NCI-H524 treated with DMSO at 0.1 percent for 48 hours (cell line): ENCODE measurements at regions not wholly inside any gene's neighbourhood (a gene's known extent, or its start where the extent isn't known, plus 50 kb on each side); places are given as distances from the start of the nearest gene placed in this dataset.
"Not testable (repeated sequence)": the region's sequence is repeated elsewhere in the genome, so short reads cannot be mapped to it uniquely, and the experiment has no call there.

Experiments
- DNase-seq: peaks from one replicate; lab custom pipeline; 2025; lab: John Stamatoyannopoulos, UW

- DNase-seq: no peak
Measured at GRCh38 chr7:39758234-39758970, 135.0 kb downstream of the RALA start.

- no peak for DNase-seq
Measured at GRCh38 chr7:39761449-39761848, 138.1 kb downstream of the RALA start.

DNA sequence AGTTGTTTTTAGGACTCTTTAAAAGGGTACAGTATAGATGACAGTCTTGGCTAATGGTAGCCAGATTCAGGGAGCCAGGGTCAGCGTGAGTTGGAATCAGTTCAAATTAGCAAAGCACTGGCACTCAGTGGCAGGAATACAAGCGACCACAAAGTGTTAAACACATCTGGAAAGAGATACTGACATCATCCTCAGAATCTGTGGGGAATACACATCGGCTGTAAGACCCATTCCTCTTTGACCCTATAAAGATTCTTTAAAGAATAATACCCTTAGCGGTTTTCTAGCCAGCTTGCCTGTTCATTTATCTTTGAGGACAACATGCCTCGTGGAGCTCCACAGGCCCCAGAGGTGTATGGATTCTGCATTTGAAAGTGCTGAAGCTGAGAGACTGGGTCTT lies 139.1 kb downstream of the RALA start:
- not testable (repeated sequence) for DNase-seq

- DNase-seq: not testable (repeated sequence)
Measured at GRCh38 chr7:39762881-39763280, 139.5 kb downstream of the RALA start.

- DNase-seq: not testable (repeated sequence)
Measured at GRCh38 chr7:39765833-39766232, 142.5 kb downstream of the RALA start.

DNA sequence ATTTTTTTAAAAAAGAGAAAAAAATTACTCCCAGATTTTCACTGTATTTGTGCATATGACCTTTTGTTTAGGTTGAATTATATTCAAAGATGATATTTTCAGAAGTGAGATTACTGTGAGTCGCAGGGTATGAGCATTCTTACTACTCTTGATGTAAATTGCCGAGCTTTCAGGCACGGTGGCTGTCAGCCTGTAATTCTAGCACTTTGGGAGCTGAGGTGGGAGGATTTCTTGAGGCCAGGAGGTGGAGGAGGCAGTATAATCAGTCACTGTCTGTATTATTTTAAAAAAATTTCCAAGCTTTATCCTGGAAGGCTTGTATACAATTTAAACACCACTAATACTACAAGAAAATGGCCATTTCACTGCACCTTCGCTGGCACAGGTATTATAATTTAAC lies 145.1 kb downstream of the RALA start:
- DNase-seq: not testable (repeated sequence)

- DNase-seq: not testable (repeated sequence)
Measured at GRCh38 chr7:39774341-39774851, 151.0 kb downstream of the RALA start.

DNA sequence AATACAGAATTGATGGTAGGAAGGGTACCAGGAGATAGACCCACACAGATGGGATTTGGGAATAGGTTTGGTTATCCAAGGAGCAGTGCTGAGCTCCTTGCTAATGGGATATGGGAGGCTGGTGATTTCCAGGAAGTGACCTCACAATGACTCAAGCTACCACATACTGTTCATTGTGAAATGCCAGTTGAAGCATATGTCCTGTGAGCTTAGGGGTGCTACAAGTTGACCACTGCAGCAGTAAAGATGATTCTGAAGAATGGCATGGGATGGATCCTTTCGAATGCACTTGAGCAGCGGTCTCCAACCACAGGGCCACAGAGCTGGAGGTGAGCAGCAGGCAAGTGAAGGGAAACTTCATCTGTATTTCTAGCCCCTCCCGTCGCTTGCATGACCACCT lies 158.2 kb downstream of the RALA start:
- not testable (repeated sequence) for DNase-seq

GRCh38 chr7:39786440-39786839 lies 163.1 kb downstream of the RALA start:
- not testable (repeated sequence) for DNase-seq

- DNase-seq: not testable (repeated sequence)
Measured at GRCh38 chr7:39791035-39791434, 159.0 kb upstream of the CDK13 start.

- DNase-seq: not testable (repeated sequence)
Measured at GRCh38 chr7:39791911-39792310, 158.1 kb upstream of the CDK13 start.

DNA sequence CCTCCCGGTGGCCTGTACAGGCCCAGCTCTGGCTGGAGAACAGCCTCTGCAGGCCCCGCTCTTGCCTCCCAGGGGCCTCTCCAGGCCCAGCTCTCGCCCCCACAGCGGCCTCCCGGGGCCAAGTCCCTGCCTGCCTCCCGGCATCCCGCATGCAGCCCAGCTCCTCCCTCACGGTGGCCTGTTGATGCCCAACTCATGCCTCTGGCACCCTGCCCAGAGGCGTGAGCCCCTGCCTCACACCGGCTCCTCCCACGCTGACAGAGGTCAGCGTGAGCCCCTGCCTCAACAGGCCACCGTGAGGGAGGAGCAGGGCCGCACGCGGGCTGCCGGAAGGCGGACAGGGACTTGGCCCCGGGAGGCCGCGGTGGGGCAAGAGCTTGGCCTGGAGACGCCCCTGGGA lies 157.0 kb upstream of the CDK13 start:
- not testable (repeated sequence) for DNase-seq

- DNase-seq: not testable (repeated sequence)
Measured at GRCh38 chr7:39793851-39794250, 156.2 kb upstream of the CDK13 start.

DNA sequence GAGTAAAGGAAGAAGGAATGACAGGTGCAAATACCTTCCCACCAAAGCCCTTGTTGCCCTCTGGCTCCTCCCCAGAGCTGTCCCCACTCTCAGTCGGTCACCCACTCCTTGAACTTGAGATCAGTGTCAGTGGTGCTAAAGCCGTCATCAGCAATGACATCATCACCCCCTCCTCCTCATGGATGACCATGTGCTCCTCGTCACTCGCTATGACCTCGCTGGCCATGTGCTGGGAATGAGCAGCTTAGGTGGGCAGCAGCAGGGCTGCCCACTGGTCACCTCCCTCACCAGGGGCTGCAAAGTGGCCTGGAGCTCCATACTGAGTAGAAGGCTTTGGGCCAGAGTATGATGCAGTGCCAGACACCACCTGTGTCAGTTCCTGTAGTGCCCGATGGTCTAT lies 153.1 kb upstream of the CDK13 start:
- DNase-seq: not testable (repeated sequence)

- DNase-seq: not testable (repeated sequence)
Measured at GRCh38 chr7:39798077-39798476, 152.0 kb upstream of the CDK13 start.

DNA sequence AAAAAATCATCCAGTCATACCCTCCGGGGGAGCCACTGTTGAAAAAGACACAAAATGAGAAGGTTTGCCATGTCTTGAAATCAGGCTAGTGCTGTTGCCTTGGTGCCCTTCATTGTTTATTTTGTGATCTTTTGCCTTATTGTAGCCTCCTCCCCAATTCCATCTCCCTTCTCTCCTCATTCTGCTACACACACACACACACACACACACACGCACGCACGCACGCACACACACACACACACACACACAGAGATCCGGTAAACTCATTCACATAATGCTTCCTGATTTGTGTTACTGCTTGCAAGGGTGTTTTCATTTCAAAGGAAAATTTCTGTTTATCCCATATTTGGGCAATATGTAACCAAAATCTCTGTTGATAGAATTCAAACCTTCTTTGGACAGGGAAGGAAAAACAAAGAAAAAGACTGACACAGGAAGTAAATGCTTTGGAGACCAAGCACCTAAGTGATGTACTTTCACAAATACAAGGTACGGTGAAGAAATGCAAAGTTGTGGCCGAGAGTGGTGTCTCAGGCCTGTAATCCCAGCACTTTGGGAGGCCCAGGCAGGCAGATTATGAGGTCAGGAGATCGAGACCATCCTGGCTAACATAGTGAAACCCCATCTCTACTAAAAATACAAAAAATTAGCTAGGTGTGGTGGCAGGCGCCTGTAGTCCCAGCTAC lies 141.1 kb upstream of the CDK13 start:
- no peak for DNase-seq

DNA sequence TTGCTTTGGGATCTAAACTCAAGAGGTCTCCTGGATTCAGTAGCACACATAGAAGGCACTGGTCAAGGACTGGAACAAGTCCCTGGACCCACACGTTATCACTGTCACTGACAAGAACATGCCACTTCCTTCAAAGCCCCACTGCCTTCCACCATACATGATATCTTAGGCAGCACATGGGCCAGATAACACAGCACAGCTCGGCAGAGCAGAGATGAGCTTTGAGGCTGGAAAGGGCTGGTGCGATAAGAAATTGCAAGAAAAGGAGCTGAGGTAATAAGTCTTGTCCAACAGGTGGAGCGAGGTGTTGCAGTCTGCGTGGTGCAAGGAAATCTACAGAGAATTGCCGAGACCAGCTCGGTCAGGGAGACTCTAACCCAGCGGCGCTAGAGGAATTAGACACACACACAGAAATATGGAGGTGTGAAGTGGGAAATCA lies 139.8 kb upstream of the CDK13 start:
- DNase-seq: no peak

DNA sequence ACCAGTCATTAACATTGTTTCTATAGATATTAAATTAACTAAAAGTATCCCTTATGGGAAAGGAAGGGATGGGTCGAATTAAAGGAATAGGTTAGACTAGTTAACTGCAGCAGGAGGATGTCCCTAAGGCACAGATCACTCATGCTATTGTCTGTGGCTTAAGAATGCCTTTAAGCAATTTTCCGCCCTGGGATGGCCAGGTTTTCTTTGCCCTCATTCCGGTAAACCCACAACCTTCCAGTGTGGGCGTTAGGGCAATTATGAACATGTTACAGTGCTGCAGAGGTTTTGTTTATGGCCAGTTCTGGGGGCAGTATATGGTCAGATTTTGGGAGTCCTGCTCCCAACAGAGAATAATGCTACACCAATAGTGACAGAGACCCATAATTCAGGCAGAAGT lies 139.3 kb upstream of the CDK13 start:
- DNase-seq: no peak

DNA sequence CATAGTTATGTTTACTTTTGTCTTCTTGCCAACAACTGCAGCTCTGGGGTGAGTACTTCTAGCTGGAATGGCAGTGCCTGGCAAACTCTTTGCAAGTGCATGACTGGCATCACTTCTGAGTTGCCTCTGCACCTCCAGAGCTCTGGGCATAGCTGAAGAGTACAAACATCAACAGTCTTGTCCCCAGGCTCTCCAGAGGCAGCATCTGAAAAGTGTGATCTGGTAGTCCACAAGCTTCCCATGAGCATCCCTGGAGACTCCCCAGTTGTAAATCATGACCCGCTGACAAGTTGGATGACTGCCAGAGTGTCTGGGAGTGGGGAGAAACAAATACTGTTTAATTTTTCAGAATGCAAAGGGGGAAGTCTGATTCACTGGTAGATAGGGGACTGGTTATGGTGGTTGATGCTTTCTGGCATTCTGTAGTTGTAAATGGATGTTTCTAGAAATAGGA lies 138.9 kb upstream of the CDK13 start:
- DNase-seq: no peak

DNA sequence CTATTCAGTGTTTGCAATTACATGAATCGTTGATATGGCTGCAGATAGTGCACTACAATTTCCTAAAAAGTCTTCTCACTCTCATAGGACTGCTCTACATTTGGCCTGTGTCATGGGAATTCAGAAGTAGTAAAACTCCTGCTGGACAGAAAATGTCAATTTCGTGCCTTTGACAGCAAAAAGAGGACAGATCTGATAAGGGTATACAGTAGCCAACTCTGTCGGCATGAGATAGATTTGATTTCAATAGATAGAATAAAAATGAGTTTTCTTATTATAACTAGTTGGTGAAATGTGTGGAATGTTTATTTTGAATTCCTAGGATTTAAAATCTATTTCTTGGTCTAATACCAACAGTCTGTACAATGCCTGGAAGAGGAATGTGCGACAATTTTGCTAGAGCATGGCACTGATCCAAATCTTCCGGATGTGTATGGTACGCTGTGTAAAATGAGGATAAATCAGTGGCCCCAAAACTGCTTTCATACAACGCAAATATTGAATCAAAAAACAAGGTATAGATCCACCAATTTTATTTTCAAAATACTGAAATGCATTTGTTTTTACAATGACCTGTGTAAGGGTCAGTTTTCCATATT lies 133.5 kb upstream of the CDK13 start:
- no peak for DNase-seq

- DNase-seq: no peak
Measured at GRCh38 chr7:39819514-39819913, 130.5 kb upstream of the CDK13 start.

- peak; percentile 8 for DNase-seq
Measured at GRCh38 chr7:39824456-39825200, 125.4 kb upstream of the CDK13 start.
